HepG2 (cell line): ENCODE measurements at regions not wholly inside any gene's neighbourhood (a gene's known extent, or its start where the extent isn't known, plus 50 kb on each side); places are given as distances from the start of the nearest gene placed in this dataset.

Experiments used
- ATAC-seq: fragments of 200-7000 bp; cut with Tn5 transposase; 3 replicates; pipeline ENCODE4 v1.9.1; 2020; ENCODE audit warnings: mild to moderate bottlenecking, moderate library complexity
- BruUV-seq: library from RNA; stranded (reverse); fragments of 400-500 nt; replicated peaks from 2 replicates; lab custom pipeline; 2021; lab: Mats Ljungman, UMichigan
- CTCF ChIA-PET: fragments of 300-600 bp; formaldehyde crosslinking; extraction: SDS; loops from one replicate; lab custom pipeline; 2021; ENCODE audit warnings: low total read pairs, inconsistent platforms, low intra/inter-chr PET ratio; lab: Yijun Ruan, JAX
- POLR2A ChIA-PET: fragments of 350-600 bp; sonication (Branson Sonifier 250); formaldehyde crosslinking; loops from one replicate; lab custom pipeline; 2020; ENCODE audit warnings: antibody characterized with exemption, inconsistent platforms; lab: Yijun Ruan, JAX
- DNase-seq: peaks from one replicate; pipeline ENCODE4 v3.0.0-alpha.2; 2015; ENCODE audit warnings: low spot score
- FAIRE-seq: peaks from 3 replicates; lab custom pipeline; 2011; peaks lifted over from hg19 to GRCh38; lab: Jason Lieb, UNC
- H2AFZ ChIP-seq: one replicate; pipeline ENCODE4 v1.6.1; 2011; ENCODE audit warnings: low read length, inconsistent platforms
- H3K27ac ChIP-seq: fragments of 300-600 bp; 3 replicates; pipeline ENCODE4 v1.8.0; 2011; ENCODE audit warnings: mixed run types, mild to moderate bottlenecking, mixed read lengths, low read length, inconsistent platforms; ENCODE audit not compliant: insufficient read depth; ENCODE audit errors: extremely low read length
- H3K27me3 ChIP-seq, 2 experiments: fragments of 200-600 bp in 1 of 2; 2 replicates in 1 of 2; 3 replicates in 1 of 2; pipeline versions ENCODE4 v1.6.0 to v1.8.0; 2011; ENCODE audit warnings: low read length in 2 of 2, mild to moderate bottlenecking in 2 of 2, moderate library complexity in 2 of 2, inconsistent platforms in 1 of 2; ENCODE audit not compliant: insufficient read depth in 2 of 2, control insufficient read depth in 1 of 2
- H3K36me3 ChIP-seq, 2 experiments: fragments of 200-600 bp in 1 of 2; replicated peaks in 1 of 2; 2 replicates in 1 of 2; 3 replicates in 1 of 2; pipeline versions ENCODE4 v1.5.1 to v1.8.0; 2011; ENCODE audit warnings: low read length in 2 of 2, inconsistent platforms in 1 of 2; ENCODE audit not compliant: insufficient read depth in 2 of 2, control insufficient read depth in 1 of 2
- H3K4me1 ChIP-seq: 2 replicates; pipeline ENCODE4 v1.5.1; 2012; ENCODE audit warnings: low read length, inconsistent platforms; ENCODE audit not compliant: insufficient read depth
- H3K4me2 ChIP-seq: 2 replicates; pipeline ENCODE4 v1.6.0; 2011; ENCODE audit warnings: low read depth, low read length, inconsistent platforms
- H3K4me3 ChIP-seq, 3 experiments: fragments of 200-600 bp in 1 of 3; sonication (generic), shearing (Covaris generic) in 1 of 3; replicated peaks in 1 of 3; 2 replicates each; pipeline ENCODE4 v1.5.1; 2011 to 2016; ENCODE audit warnings: low read length in 3 of 3, inconsistent platforms in 2 of 3, low read depth in 2 of 3, mild to moderate bottlenecking in 2 of 3, control low read depth in 1 of 3, mixed read lengths in 1 of 3; ENCODE audit not compliant: insufficient read depth in 1 of 3
- H3K79me2 ChIP-seq: one replicate; pipeline ENCODE4 v1.6.1; 2011; ENCODE audit warnings: low read length, inconsistent platforms; ENCODE audit not compliant: insufficient read depth
- H3K9ac ChIP-seq: 2 replicates; pipeline ENCODE4 v1.6.0; 2011; ENCODE audit warnings: mild to moderate bottlenecking, low read depth, low read length, inconsistent platforms; ENCODE audit not compliant: insufficient read depth
- H3K9me3 ChIP-seq: 2 replicates; pipeline ENCODE4 v1.5.1; 2012; ENCODE audit warnings: mild to moderate bottlenecking, low read length
- H4K20me1 ChIP-seq: 2 replicates; pipeline ENCODE4 v1.6.0; 2011; ENCODE audit warnings: inconsistent platforms, mild to moderate bottlenecking, low read length, moderate library complexity; ENCODE audit not compliant: insufficient read depth
- CREB1 ChIP-seq, 2 experiments: fragments of 450-650 bp in 1 of 2; IDR thresholded peaks; 2 replicates each; pipeline ENCODE4 v1.6.1; 2016 to 2017; ENCODE audit warnings: control low read depth in 1 of 2, mild to moderate bottlenecking in 1 of 2, missing compliant biosample characterization in 1 of 2, missing genetic modification characterization in 1 of 2
- ETV5 ChIP-seq: IDR thresholded peaks from 2 replicates; pipeline ENCODE4 v1.6.1; 2018; ENCODE audit warnings: missing biosample characterization, missing genetic modification reagents, inconsistent platforms, borderline replicate concordance
- HNF1B ChIP-seq: sonication (generic); formaldehyde crosslinking; IDR thresholded peaks from 2 replicates; pipeline ENCODE4 v1.5.1; 2020; ENCODE audit warnings: mild to moderate bottlenecking, moderate library complexity, missing genetic modification reagents
- HOXA3 ChIP-seq: sonication (generic); formaldehyde crosslinking; IDR thresholded peaks from 2 replicates; pipeline ENCODE4 v1.5.0; 2020; ENCODE audit warnings: missing genetic modification reagents
- ISL2 ChIP-seq: sonication (generic); formaldehyde crosslinking; IDR thresholded peaks from 2 replicates; pipeline ENCODE4 v1.5.0; 2020; ENCODE audit warnings: missing genetic modification reagents
- KLF13 ChIP-seq: sonication (generic); formaldehyde crosslinking; IDR thresholded peaks from 2 replicates; pipeline ENCODE4 v1.4.0; 2020; ENCODE audit warnings: mild to moderate bottlenecking, missing genetic modification reagents
- NR1H2 ChIP-seq: sonication (generic); formaldehyde crosslinking; IDR thresholded peaks from 2 replicates; pipeline ENCODE4 v1.8.1; 2022; ENCODE audit warnings: low read depth, missing genetic modification reagents, borderline replicate concordance
- SRF ChIP-seq: IDR thresholded peaks from 2 replicates; pipeline ENCODE4 v1.6.1; 2011; ENCODE audit warnings: mild to moderate bottlenecking, low read depth, low read length, moderate library complexity
- THAP11 ChIP-seq: IDR thresholded peaks from 2 replicates; pipeline ENCODE4 v1.6.1; 2016; ENCODE audit warnings: missing biosample characterization, missing genetic modification reagents
- ZBED4 ChIP-seq: sonication (generic); formaldehyde crosslinking; IDR thresholded peaks from 2 replicates; pipeline ENCODE4 v1.4.0; 2020; ENCODE audit warnings: missing genetic modification reagents, borderline replicate concordance
- ZNF335 ChIP-seq: sonication (generic); formaldehyde crosslinking; IDR thresholded peaks from 2 replicates; pipeline ENCODE4 v1.4.0; 2020; ENCODE audit warnings: missing genetic modification reagents
- ZNF891 ChIP-seq: sonication (generic); formaldehyde crosslinking; IDR thresholded peaks from 2 replicates; pipeline ENCODE4 v1.5.0; 2020; ENCODE audit warnings: mild to moderate bottlenecking, missing genetic modification reagents
- ZSCAN25 ChIP-seq: sonication (generic); formaldehyde crosslinking; IDR thresholded peaks from 2 replicates; pipeline ENCODE4 v1.8.0; 2022; ENCODE audit warnings: mild to moderate bottlenecking, missing genetic modification reagents
- WGBS: methylation state at CpG from one replicate; pipeline ENCODE4 v1.1.6; 2017; ENCODE audit warnings: low lambda C conversion rate; 5-methylcytosine and 5-hydroxymethylcytosine counted together
- in situ Hi-C: cut with HindIII; loops from 2 replicates; pipeline ENCODE4 v1.10.0; 2017; ENCODE audit warnings: low pct_unique_long_range_greater_than_20kb; ENCODE audit not compliant: extremely low pct_ligation_motif_present
- intact Hi-C: fragments of 100-400 bp; cut with micrococcal nuclease; formaldehyde crosslinking; loops from one replicate; pipeline ENCODE4 v1.10.0; 2022; ENCODE audit not compliant: unreplicated experiment
- TF ChIP-seq, protein P1 (sequence below): sonication (generic); formaldehyde crosslinking; IDR thresholded peaks from 2 replicates; pipeline ENCODE4 v1.5.1; 2020; ENCODE audit warnings: missing genetic modification reagents, mild to moderate bottlenecking, borderline replicate concordance

DNA sequence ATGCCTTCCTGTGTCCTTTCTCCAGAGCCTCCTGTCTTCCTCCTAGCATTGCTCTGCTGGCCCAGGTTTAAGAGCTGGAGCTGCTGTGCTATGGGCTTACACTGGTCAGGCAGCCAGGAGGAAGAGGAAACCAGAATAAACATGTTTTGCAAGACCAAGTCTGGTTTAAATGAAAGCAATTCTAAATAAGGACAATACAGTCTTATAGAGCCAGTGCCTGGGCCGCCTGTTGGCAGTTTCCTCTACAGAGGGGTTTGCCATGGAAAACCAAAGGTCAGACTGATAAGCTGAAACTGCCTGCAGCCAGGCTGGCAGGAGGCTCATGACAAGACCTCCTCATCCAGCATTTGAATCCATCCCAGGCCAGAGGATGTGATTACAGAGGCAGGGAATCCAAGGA is 92.9 kb upstream of the FGGY start:
- peak overlapping the region; percentile 60 for H3K4me2 ChIP-seq
- H3K4me1 ChIP-seq = peaks cover 55% of the 10 kb centered on the region
- intact Hi-C loops (no loop called here), in situ Hi-C loops (no loop called here)
- peaks cover 7% of the 10 kb centered on the region for H3K9me3 ChIP-seq
- H3K4me3 ChIP-seq = peak overlapping the region in 1 of 3 experiments; percentile 15; a peak in 2 of 6 replicates
- H3K79me2 ChIP-seq = no peaks in the 10 kb centered on the region
- H4K20me1 ChIP-seq = no peaks in the 10 kb centered on the region
- peak overlapping the region; percentile 55 for H3K27ac ChIP-seq
- WGBS = 0% methylated on average over 1 of the region's 1 CpG
- H3K27me3 ChIP-seq = no peaks in the 10 kb centered on the region
- FAIRE-seq (peak; percentile 75), ATAC-seq (peak; percentile 98), DNase-seq (peak; percentile 88)
- H2AFZ ChIP-seq = no peak overlapping the region
- no TSS peak for BruUV-seq
- ChIA-PET CTCF (no interaction called here), POLR2A (interaction anchor here (1.0 to 2.3 kb wide), 5 partner anchors 11 to 528 kb away, joined by 3 to 6 read pairs (median 3); no protein-coding TSS in a partner anchor)
- 0 out of 2 replicates have a peak overlapping the region, but pooled peaks have one; percentile 39 for H3K9ac ChIP-seq
- H3K36me3 ChIP-seq = no peaks in the 10 kb centered on the region
- TF ChIP-seq ZNF891 = no peak
- TF ChIP-seq NR1H2 (CRISPR knock-in tag) = no peak
- peak; percentile 44; the same call in 1 of the 2 replicates for TF ChIP-seq THAP11
- peak; percentile 54; the same call in 1 of the 2 replicates for TF ChIP-seq HOXA3 (CRISPR knock-in tag)
- TF ChIP-seq HNF1B = peak; percentile 62
- no peak for TF ChIP-seq KLF13 (CRISPR knock-in tag)
- TF ChIP-seq, protein P1, sequence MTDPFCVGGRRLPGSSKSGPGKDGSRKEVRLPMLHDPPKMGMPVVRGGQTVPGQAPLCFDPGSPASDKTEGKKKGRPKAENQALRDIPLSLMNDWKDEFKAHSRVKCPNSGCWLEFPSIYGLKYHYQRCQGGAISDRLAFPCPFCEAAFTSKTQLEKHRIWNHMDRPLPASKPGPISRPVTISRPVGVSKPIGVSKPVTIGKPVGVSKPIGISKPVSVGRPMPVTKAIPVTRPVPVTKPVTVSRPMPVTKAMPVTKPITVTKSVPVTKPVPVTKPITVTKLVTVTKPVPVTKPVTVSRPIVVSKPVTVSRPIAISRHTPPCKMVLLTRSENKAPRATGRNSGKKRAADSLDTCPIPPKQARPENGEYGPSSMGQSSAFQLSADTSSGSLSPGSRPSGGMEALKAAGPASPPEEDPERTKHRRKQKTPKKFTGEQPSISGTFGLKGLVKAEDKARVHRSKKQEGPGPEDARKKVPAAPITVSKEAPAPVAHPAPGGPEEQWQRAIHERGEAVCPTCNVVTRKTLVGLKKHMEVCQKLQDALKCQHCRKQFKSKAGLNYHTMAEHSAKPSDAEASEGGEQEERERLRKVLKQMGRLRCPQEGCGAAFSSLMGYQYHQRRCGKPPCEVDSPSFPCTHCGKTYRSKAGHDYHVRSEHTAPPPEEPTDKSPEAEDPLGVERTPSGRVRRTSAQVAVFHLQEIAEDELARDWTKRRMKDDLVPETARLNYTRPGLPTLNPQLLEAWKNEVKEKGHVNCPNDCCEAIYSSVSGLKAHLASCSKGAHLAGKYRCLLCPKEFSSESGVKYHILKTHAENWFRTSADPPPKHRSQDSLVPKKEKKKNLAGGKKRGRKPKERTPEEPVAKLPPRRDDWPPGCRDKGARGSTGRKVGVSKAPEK (CRISPR knock-in tag) = 0 out of 2 replicates have a peak, but pooled peaks have one; percentile 16
- TF ChIP-seq ZNF335 (CRISPR knock-in tag) = no peak
- no peak for TF ChIP-seq CREB1 (IDR thresholded peaks at IDR 0.05)
- peak; percentile 60; the same call in 1 of the 2 replicates for TF ChIP-seq CREB1 (CRISPR knock-in tag; IDR thresholded peaks at IDR 0.05)
- peak; percentile 78 for TF ChIP-seq SRF
- TF ChIP-seq ZSCAN25 = no peak
- peak; percentile 73; the same call in 1 of the 2 replicates for TF ChIP-seq ETV5
- TF ChIP-seq ZBED4 (CRISPR knock-in tag) = peak; percentile 80
- peak; percentile 69; the same call in 1 of the 2 replicates for TF ChIP-seq ISL2 (CRISPR knock-in tag)
